ENCODE measurements at regions not wholly inside any gene's neighbourhood (a gene's known extent, or its start where the extent isn't known, plus 50 kb on each side); places are given as distances from the start of the nearest gene placed in this dataset.

DNA sequence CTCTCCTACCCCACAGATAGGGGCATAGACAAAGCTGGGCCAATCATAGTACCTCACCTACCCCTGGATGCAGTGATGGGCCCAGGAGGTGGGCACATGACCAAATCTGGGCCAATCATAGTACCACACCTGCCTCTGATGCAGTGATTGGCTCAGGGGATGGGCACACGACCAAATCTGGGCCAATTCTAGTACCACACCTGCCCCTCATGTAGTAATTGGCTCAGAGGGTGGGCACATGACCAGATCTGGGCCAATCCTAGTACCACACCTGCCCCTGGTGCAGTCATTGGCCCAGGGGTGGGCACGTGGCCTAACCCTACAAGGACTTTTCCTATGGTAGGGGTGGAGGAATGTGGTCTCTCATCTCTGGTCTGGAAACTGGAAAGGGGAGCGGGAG is 56.9 kb upstream of the MEF2A start:
- no peak for DNase-seq

DNA sequence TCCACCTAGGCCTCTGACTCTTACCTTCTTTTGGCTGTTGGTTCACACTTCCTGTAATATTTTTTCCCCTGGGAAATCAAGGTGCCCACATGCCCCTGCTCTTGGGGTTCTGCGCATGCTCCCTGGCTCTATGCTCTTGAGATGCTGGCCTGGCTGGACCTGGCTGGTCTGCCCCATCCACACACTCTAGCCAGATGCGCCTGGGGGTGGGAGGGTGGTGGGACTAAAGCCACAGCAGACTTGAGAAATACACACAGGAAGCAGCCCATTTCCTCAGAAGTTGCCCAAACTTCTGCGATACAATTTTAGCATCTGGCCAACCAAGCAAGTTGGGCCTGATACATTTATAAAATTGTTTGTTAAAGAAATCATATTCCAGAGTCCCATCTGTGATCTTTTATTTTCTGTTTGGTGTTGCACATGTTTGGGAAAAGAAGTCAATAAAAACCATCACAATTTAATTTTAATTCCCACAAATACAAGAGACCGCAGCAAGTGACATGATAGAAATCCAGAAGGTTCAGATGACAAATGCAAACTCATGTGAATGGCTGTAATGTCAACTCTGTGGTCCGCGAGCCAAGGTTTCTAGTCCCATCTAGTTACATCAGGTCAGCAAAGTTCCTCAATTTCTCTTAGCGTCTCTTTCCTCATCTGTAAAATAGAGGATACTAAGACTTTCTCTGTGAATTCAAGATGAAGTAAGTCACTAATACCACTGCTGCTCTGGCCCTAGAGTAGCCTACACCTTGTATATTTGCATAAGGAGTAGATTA is 55.9 kb upstream of the MEF2A start:
- DNase-seq, result no peak

DNA sequence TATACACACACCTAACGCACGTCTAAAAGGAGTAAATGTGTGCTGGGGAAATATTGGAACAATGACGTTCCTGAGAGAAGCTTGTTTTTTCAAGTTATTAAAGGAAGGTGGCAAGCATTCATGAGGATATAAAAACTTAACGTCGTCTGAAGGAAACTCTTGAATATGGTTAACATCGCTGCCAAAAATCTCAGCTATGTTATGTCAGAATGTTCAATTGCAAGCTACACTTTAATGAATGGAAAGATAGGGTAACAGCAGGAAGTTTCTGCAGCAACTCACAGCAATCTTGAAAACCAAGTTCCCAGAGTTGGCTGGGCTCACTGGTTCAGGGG is 54.3 kb upstream of the MEF2A start:
- peak; percentile 60 for DNase-seq

DNA sequence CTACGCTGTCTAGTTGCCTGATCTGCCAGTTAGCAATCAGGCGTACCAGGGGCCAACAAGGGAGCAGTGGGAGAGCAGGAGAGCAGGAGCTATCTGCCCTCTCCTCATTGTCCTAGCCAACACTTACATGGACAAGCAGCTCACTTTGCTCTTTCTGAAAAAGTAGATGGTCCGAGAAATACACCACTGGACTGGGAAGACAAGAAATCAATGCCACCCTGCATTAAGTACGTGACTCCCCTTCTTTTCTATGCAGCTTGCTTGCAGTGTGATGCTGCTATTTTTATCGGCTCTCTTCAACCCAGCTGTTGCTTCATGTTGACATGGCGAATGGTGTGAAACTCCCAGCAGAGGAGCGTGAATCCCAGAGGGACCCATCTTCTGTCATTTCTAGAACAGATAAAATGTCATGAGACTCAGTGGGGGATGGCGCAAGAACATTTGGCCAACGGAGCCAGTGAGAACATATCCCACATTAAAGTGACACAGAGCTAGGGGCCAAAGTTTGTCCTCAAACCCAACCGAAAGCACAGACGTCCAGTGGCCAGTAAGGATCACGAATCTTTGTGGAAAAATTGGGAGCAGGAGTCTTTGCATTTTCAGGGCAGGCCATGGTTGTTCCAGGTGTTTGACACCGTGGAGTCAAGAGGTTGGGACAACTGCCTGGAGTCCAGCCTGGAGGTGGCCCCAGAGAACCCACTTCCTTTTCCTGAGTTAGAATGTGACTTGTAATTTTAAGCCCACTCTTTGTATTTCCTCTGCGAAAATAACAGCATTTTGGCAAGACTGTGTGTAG is 53.7 kb upstream of the MEF2A start:
- peak; percentile 24 for DNase-seq

DNA sequence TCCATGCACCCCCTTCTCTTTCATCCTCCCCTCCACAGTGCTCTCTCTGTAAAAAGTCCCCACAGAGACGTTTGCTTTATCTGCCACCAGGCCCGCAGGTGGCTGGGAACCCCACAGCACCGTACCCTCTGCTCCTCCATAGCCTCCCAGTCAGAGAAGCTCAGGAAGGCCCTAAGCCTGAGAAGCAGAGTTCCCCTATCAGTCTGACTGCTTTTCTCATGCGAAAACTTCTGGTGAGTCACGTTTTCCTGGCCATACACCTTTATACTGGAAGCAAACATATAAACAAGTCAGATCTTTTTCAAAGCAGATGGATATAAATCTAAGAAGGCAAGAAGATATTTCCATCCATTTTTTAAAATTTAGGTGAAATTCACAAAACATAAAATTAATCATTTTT is 51.5 kb upstream of the MEF2A start:
- DNase-seq, result no peak
